ENCODE measurements at regions not wholly inside any gene's neighbourhood (a gene's known extent, or its start where the extent isn't known, plus 50 kb on each side); places are given as distances from the start of the nearest gene placed in this dataset.

DNA sequence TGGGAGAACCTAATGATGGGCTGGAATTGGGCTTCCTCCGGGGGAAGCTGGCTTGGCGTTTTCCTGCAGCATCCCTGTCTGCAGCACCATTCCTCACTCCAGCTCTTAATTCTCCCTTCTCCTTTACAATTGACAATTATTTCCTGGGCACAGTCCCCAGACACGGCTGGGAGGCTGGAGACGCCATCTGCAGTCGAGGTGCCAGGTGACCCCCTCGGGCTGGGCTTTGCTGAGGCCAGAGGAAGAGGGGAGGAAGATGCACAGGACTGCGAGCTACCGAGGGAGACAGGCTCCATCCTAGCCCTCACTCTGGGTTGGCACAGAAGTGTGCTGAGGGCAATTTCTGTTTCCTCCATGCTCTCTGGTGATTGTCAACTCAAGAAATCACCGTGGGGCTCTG, 453.8 kb downstream of the PTPRU start:
- TF ChIP-seq SMC3 (conservative IDR thresholded peaks at IDR 0.05; ENCODE audit: poor library complexity): no peak
- no peak for TF ChIP-seq TAF1 (IDR thresholded peaks at IDR 0.05; ENCODE audit: low read depth)
- TF ChIP-seq, protein P1, sequence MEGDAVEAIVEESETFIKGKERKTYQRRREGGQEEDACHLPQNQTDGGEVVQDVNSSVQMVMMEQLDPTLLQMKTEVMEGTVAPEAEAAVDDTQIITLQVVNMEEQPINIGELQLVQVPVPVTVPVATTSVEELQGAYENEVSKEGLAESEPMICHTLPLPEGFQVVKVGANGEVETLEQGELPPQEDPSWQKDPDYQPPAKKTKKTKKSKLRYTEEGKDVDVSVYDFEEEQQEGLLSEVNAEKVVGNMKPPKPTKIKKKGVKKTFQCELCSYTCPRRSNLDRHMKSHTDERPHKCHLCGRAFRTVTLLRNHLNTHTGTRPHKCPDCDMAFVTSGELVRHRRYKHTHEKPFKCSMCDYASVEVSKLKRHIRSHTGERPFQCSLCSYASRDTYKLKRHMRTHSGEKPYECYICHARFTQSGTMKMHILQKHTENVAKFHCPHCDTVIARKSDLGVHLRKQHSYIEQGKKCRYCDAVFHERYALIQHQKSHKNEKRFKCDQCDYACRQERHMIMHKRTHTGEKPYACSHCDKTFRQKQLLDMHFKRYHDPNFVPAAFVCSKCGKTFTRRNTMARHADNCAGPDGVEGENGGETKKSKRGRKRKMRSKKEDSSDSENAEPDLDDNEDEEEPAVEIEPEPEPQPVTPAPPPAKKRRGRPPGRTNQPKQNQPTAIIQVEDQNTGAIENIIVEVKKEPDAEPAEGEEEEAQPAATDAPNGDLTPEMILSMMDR (IDR thresholded peaks at IDR 0.05; ENCODE audit: poor library complexity, severe bottlenecking): no peak

Data from neural cell (in vitro differentiated cells).